ENCODE measurements at regions not wholly inside any gene's neighbourhood (a gene's known extent, or its start where the extent isn't known, plus 50 kb on each side); places are given as distances from the start of the nearest gene placed in this dataset.

DNA sequence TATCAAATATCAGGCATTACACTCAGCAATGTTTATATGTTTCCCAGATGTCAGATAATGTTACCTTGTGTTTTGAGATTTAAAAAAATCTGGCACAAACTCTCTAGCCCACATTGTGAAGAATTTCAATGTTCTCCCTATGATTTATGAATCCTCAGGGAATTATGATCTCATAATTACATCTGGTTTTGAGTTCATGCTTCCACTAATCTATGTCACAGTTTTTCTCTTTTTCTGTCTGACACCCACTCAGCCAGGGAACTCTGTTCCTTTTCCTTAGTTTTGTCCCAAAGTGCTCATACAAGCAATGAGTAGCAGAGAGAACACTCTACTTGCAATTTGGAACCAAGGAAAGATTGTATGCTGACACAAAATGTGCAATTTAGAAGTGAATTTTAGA is 212.1 kb upstream of the POF1B start:
- no peak for DNase-seq (ENCODE audit: low read depth)
- TF ChIP-seq, protein P1, sequence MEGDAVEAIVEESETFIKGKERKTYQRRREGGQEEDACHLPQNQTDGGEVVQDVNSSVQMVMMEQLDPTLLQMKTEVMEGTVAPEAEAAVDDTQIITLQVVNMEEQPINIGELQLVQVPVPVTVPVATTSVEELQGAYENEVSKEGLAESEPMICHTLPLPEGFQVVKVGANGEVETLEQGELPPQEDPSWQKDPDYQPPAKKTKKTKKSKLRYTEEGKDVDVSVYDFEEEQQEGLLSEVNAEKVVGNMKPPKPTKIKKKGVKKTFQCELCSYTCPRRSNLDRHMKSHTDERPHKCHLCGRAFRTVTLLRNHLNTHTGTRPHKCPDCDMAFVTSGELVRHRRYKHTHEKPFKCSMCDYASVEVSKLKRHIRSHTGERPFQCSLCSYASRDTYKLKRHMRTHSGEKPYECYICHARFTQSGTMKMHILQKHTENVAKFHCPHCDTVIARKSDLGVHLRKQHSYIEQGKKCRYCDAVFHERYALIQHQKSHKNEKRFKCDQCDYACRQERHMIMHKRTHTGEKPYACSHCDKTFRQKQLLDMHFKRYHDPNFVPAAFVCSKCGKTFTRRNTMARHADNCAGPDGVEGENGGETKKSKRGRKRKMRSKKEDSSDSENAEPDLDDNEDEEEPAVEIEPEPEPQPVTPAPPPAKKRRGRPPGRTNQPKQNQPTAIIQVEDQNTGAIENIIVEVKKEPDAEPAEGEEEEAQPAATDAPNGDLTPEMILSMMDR (IDR thresholded peaks at IDR 0.05; ENCODE audit: control insufficient read depth, extremely low read depth, insufficient read depth): no peak
- H3K4me3 ChIP-seq (ENCODE audit: low read depth, low read length): no peak overlapping the region

DNA sequence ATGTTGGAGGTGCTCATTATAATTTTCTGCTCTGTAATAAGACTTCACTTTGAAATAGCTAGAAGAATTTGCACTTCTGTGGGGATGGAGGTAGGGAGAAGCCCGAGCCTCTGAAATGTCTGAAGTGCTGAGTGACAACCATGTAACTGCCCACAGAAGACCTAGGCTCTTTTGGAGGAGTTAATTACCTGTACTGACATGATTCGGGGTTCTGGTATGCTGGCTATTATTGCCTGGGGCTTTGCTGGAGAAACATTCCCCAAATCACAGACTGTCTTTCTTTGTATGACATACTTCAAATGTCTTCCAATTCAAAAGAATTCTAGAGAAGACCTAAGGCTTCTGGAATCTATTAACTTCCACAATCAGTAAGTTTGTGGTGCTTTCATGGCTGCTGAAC is 211.2 kb upstream of the POF1B start:
- TF ChIP-seq, protein P1 (IDR thresholded peaks at IDR 0.05; ENCODE audit: control insufficient read depth, extremely low read depth, insufficient read depth): no peak
- DNase-seq (ENCODE audit: low read depth): no peak
- no peak overlapping the region for H3K4me3 ChIP-seq (ENCODE audit: low read depth, low read length)

DNA sequence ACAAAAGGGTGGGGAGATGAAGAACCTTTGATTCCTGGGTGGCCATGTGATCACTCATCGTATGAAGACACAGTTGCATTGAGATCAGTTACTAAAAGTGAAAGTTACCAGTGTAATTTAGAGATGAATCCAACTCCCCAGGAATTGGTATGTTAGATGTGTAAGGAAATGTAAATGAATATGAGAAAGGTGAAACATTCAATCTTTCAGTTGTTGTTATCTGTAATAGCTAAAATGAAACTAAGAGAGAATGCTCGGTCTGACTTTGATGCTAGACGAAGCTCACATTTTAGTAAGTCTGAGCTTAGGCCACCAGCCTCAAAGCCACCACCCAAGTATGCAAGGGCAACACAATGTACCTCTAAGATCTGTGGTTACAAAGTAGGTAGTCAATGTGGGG is 194.3 kb upstream of the POF1B start:
- TF ChIP-seq, protein P1 (IDR thresholded peaks at IDR 0.05; ENCODE audit: control insufficient read depth, extremely low read depth, insufficient read depth): no peak
- H3K4me3 ChIP-seq (ENCODE audit: low read depth, low read length): no peak overlapping the region
- no peak for DNase-seq (ENCODE audit: low read depth)

DNA sequence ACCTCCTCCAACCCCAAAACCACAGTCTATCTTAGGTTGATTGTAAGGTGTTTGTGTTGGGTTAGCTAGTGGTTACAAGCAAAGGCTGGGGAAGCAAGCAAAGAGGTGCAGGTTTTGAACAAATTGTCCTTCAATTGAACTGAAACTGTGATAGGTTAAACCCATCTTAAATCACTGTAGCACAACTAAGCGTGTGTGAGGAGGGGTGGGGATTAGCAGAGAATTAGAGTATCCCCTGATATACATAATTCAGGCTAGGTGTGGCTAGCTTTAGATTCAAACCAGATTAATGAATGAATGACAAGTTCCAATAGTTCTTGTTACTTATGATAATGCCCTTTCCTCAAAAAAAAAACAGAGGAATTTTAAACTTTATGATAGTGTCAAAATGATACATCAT is 191.0 kb upstream of the POF1B start:
- TF ChIP-seq, protein P1 (IDR thresholded peaks at IDR 0.05; ENCODE audit: control insufficient read depth, extremely low read depth, insufficient read depth): no peak
- H3K4me3 ChIP-seq (ENCODE audit: low read depth, low read length): no peak overlapping the region
- DNase-seq (ENCODE audit: low read depth): no peak

DNA sequence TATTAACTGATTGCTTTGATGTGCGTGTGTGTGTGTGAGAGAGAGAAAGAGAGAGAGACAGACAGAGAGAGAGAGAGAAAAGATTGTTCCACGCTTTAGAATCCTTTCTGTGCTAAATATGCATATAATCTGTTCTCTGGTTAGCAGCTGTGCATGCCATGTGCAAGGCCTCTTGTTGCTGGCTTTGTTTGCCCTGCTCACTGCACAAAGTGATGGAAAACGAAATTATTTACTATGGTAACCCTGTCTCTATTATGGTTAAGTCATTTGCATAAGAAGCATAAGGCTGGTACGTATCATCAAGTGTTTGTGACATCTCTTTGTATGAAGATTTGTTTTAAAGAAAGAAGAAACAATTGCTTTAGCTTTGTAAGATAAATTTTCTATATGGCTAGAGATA is 190.2 kb upstream of the POF1B start:
- no peak overlapping the region for H3K4me3 ChIP-seq (ENCODE audit: low read depth, low read length)
- no peak for DNase-seq (ENCODE audit: low read depth)
- TF ChIP-seq, protein P1 (IDR thresholded peaks at IDR 0.05; ENCODE audit: control insufficient read depth, extremely low read depth, insufficient read depth): no peak

DNA sequence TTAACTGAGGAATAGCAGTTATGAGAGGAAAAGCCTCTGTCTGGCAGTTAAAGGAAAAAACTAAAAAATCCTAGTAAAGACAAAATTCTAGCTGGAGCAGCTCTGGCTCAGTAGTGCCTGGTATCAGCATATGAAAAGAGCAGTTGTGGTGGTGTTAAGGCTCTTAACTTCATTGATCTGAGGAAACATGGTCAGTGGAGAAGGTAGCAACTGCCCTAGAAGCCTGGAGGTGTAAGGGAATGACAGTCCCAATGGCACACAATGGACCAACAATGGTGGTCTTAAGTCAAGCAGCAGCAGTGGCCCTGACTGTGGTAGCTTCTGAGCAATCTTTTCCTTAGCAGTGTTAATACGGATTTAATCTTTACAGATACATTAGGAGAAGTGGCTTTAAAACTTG is 189.6 kb upstream of the POF1B start:
- H3K4me3 ChIP-seq (ENCODE audit: low read depth, low read length): no peak overlapping the region
- TF ChIP-seq, protein P1 (IDR thresholded peaks at IDR 0.05; ENCODE audit: control insufficient read depth, extremely low read depth, insufficient read depth): no peak
- no peak for DNase-seq (ENCODE audit: low read depth)

DNA sequence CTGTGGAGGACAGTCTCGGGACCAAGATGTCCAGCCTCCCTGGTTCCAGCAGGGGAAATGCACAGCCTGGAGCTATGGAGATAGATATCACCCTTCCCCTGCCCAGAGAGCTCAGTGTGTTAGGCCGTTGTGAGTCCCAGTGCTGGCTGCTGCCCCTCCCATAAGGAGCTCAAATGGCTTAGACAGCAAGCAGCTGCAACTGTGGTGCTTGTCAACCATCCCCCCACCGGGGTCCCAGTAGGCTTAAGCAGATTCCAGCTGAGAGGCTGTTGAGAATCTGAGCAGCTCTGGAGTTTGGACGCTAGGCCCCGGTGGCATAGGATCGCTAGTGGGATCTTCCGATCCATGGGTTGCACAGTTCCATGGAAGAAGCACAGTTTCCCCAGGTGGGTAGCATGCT is 181.8 kb upstream of the POF1B start:
- DNase-seq (ENCODE audit: low read depth): no peak
- TF ChIP-seq, protein P1 (IDR thresholded peaks at IDR 0.05; ENCODE audit: control insufficient read depth, extremely low read depth, insufficient read depth): no peak

More for the DNA sequence above, 181.8 kb upstream of the POF1B start:
- H3K4me3 ChIP-seq (ENCODE audit: low read depth, low read length): no peak overlapping the region

Measured in LNCaP clone FGC (cell line).